Caco-2 (cell line): ENCODE measurements at regions not wholly inside any gene's neighbourhood (a gene's known extent, or its start where the extent isn't known, plus 50 kb on each side); places are given as distances from the start of the nearest gene placed in this dataset.

Experiments used
- BruUV-seq: library from RNA; stranded (reverse); fragments of 400-500 nt; replicated peaks from 2 replicates; lab custom pipeline; 2021; lab: Mats Ljungman, UMichigan
- CTCF ChIA-PET: fragments of 300-600 bp; sonication (Branson Sonifier 250); formaldehyde crosslinking; loops from one replicate; lab custom pipeline; 2022; ENCODE audit warnings: antibody characterized with exemption; lab: Charles Lee
- POLR2A ChIA-PET: fragments of 300-600 bp; sonication (Branson Sonifier 250); formaldehyde crosslinking; loops from one replicate; lab custom pipeline; 2022; ENCODE audit warnings: antibody characterized with exemption; lab: Charles Lee
- DNase-seq, 2 experiments: peaks; one replicate each; pipeline versions ENCODE4 v3.0.0 to v3.0.0-alpha.2; 2020 to 2022
- H3K27me3 ChIP-seq: replicated peaks from 2 replicates; pipeline ENCODE4 v1.6.0; 2011; ENCODE audit warnings: low read length; ENCODE audit not compliant: control insufficient read depth, insufficient read depth
- H3K36me3 ChIP-seq: 2 replicates; pipeline ENCODE4 v1.5.1; 2011; ENCODE audit warnings: low read length; ENCODE audit not compliant: control insufficient read depth, insufficient read depth
- H3K4me1 ChIP-seq: fragments of 250-450 bp; sonication (Bioruptor Pico); 2 replicates; pipeline ENCODE4 v1.5.1; 2020; ENCODE audit warnings: mild to moderate bottlenecking
- H3K4me3 ChIP-seq: 2 replicates; pipeline ENCODE4 v1.5.1; 2011; ENCODE audit warnings: low read depth, mild to moderate bottlenecking, control low read depth, low read length
- H3K9me3 ChIP-seq: fragments of 250-450 bp; sonication (Bioruptor Pico); 2 replicates; pipeline ENCODE4 v1.5.1; 2020; ENCODE audit warnings: mild to moderate bottlenecking, moderate library complexity
- H3K27ac Mint-ChIP-seq: one replicate; pipeline ENCODE4 v1.8.0; 2022; ENCODE audit warnings: mixed read lengths; ENCODE audit not compliant: unreplicated experiment
- H3K27me3 Mint-ChIP-seq: one replicate; pipeline ENCODE4 v1.8.0; 2022; ENCODE audit warnings: mixed read lengths; ENCODE audit not compliant: insufficient read depth, unreplicated experiment
- H3K36me3 Mint-ChIP-seq: one replicate; pipeline ENCODE4 v1.8.0; 2022; ENCODE audit warnings: mild to moderate bottlenecking, mixed read lengths; ENCODE audit not compliant: insufficient read depth, unreplicated experiment
- H3K4me1 Mint-ChIP-seq: one replicate; pipeline ENCODE4 v1.8.0; 2022; ENCODE audit warnings: low read depth, mixed read lengths; ENCODE audit not compliant: unreplicated experiment
- H3K4me3 Mint-ChIP-seq: one replicate; pipeline ENCODE4 v1.8.0; 2022; ENCODE audit warnings: mild to moderate bottlenecking, moderate library complexity, mixed read lengths; ENCODE audit not compliant: unreplicated experiment
- H3K9me3 Mint-ChIP-seq: one replicate; pipeline ENCODE4 v1.8.0; 2022; ENCODE audit warnings: mixed read lengths; ENCODE audit not compliant: unreplicated experiment
- CTCF ChIP-seq, 2 experiments: fragments of 200-600 bp in 1 of 2; IDR thresholded peaks; 1 replicate in 1 of 2; 2 replicates in 1 of 2; pipeline versions ENCODE4 v1.5.1 to v1.8.0; 2011 to 2022; ENCODE audit warnings: antibody characterized with exemption in 1 of 2, control low read depth in 1 of 2, inconsistent platforms in 1 of 2, low read depth in 1 of 2, low read length in 1 of 2, mild to moderate bottlenecking in 1 of 2, moderate library complexity in 1 of 2; ENCODE audit not compliant: insufficient read depth in 1 of 2, severe bottlenecking in 1 of 2, unreplicated experiment in 1 of 2
- intact Hi-C: fragments of 100-400 bp; cut with micrococcal nuclease; formaldehyde crosslinking; loops from one replicate; pipeline ENCODE4 v1.10.0; 2022; ENCODE audit not compliant: unreplicated experiment

DNA sequence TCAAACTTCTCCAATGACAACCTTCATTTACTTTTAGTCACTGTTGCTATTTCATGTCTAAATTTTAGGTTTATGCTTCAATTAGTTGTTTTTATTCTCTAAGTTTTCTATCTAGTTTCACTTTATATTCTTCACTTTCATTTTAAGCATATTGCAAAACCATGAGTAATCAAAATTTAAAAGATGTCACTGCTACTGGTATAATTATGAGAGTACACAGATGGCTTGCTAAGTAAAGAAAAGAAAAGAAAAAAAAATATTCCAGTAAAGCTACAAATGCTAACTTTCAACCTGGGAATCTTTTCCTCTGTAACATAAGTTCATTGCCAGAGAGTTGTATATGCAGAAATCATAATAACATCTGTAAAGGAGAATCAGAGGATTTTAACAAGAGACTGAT lies 1624.7 kb downstream of the PCDH9 start:
- H3K27ac Mint-ChIP-seq = no peak overlapping the region
- no peak for TF ChIP-seq CTCF (IDR thresholded peaks at IDR 0.05; ENCODE audit: insufficient read depth in 1 of 2, low read depth in 1 of 2, low read length in 1 of 2, severe bottlenecking in 1 of 2, unreplicated experiment in 1 of 2)

DNA sequence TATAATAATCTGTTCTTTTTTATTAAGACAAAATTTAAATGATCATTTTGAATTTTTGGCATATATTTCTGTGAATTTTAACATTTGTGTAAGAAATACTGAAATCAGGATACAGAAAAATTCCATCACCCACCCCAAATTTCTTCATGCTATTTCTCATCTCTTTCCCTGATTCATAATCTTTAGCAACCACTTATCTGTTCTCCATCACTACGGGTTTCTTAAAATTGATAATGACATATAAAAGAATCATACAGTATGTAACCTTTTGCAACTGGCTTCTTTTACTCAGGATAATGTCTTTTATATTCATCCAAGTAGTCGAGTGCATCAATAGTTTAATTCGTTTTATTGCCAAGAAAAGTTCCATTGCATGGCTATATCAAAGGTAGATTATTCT lies 1627.0 kb downstream of the PCDH9 start:
- intact Hi-C loops = no loop called here
- POLR2A ChIA-PET = no interaction called here
- no peaks in the 10 kb centered on the region for H3K9me3 Mint-ChIP-seq
- H3K36me3 ChIP-seq = no peaks in the 10 kb centered on the region
- no peaks in the 10 kb centered on the region for H3K4me1 Mint-ChIP-seq
- no peak overlapping the region for H3K4me3 ChIP-seq
- TF ChIP-seq CTCF (IDR thresholded peaks at IDR 0.05; ENCODE audit: insufficient read depth in 1 of 2, low read depth in 1 of 2, low read length in 1 of 2, severe bottlenecking in 1 of 2, unreplicated experiment in 1 of 2) = no peak
- CTCF ChIA-PET = no interaction called here
- H3K27me3 Mint-ChIP-seq = no peaks in the 10 kb centered on the region
- H3K4me1 ChIP-seq = no peaks in the 10 kb centered on the region
- H3K27me3 ChIP-seq = no peaks in the 10 kb centered on the region
- DNase-seq = no peak
- no peak overlapping the region for H3K4me3 Mint-ChIP-seq
- BruUV-seq = no TSS peak
- no peaks in the 10 kb centered on the region for H3K36me3 Mint-ChIP-seq
- H3K27ac Mint-ChIP-seq = no peak overlapping the region
- no peaks in the 10 kb centered on the region for H3K9me3 ChIP-seq

More for the DNA sequence above, 1624.7 kb downstream of the PCDH9 start:
- DNase-seq = no peak
- Mint-ChIP-seq H3K27me3 (no peaks in the 10 kb centered on the region), H3K9me3 (no peaks in the 10 kb centered on the region), H3K4me1 (no peaks in the 10 kb centered on the region), H3K4me3 (no peak overlapping the region), H3K36me3 (no peaks in the 10 kb centered on the region)
- Histone ChIP-seq H3K36me3 (no peaks in the 10 kb centered on the region), H3K27me3 (no peaks in the 10 kb centered on the region), H3K4me1 (no peaks in the 10 kb centered on the region), H3K4me3 (no peak overlapping the region), H3K9me3 (no peaks in the 10 kb centered on the region)
- ChIA-PET CTCF (no interaction called here), POLR2A (no interaction called here)
- intact Hi-C loops = no loop called here
- no TSS peak for BruUV-seq

GRCh38 chr13:65601855-65602254 lies 1628.3 kb downstream of the PCDH9 start:
- H3K9me3 Mint-ChIP-seq = no peaks in the 10 kb centered on the region
- Histone ChIP-seq H3K9me3 (no peaks in the 10 kb centered on the region), H3K27me3 (no peaks in the 10 kb centered on the region), H3K4me3 (no peak overlapping the region), H3K4me1 (no peaks in the 10 kb centered on the region), H3K36me3 (no peaks in the 10 kb centered on the region)
- no peak overlapping the region for H3K27ac Mint-ChIP-seq
- no peaks in the 10 kb centered on the region for H3K4me1 Mint-ChIP-seq
- H3K36me3 Mint-ChIP-seq = no peaks in the 10 kb centered on the region
- no peaks in the 10 kb centered on the region for H3K27me3 Mint-ChIP-seq
- intact Hi-C loops = no loop called here
- ChIA-PET POLR2A (no interaction called here), CTCF (no interaction called here)
- no peak overlapping the region for H3K4me3 Mint-ChIP-seq
- no TSS peak for BruUV-seq
- DNase-seq = no peak
- no peak for TF ChIP-seq CTCF (IDR thresholded peaks at IDR 0.05; ENCODE audit: insufficient read depth in 1 of 2, low read depth in 1 of 2, low read length in 1 of 2, severe bottlenecking in 1 of 2, unreplicated experiment in 1 of 2)
